HG03139 (cell line): ENCODE measurements at regions not wholly inside any gene's neighbourhood (a gene's known extent, or its start where the extent isn't known, plus 50 kb on each side); places are given as distances from the start of the nearest gene placed in this dataset.

Source experiments
- ATAC-seq: cut with Tn5 transposase; IDR thresholded peaks from one replicate; pipeline ENCODE4 v1.9.1; 2021; ENCODE audit not compliant: unreplicated experiment

DNA sequence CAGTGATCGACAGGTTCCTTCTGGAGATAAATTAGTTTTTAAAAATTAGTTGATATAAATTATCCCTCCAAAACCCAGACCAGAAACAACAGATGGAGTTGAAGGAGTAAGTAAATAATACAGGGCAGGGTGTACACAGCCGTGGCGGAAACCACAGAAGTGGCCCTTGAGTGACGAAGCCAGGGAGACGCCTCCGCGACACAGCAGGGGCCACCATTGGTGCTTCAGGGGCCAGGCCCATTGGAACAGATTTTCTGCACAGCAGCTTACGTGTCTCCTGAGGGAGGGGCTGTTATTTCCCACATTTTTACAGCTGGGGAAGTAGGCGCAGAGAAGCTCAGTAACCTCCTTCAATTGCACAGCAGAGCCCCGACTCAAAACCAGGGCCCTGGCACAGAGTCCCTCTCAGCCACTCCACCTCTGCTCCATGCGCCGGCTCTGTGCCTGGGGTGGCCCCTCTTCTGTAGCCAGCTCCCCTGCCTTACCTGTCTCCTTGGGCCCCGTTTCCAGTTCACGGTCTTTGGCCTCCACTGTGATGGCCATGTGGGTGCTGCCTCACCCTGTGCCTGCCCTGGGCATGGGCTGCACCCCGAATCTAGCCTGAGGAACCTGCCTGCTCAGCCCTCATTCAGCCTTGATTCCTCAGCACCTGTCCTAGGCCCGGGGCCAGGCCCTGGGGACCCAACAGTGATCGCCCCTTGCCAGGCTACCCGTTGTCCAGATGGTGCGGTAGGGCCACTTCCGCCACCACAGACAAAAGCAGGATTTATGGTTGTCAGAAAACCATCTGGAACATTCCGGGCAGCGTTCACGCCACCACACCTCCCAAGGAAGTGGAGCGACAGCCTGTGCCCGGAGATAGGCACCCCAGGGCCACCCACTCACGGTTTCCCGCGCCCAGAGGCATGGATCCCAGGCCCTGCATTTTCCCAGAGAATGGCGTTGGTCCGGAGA, 128.5 kb upstream of the GSE1 start:
- no peak for ATAC-seq

DNA sequence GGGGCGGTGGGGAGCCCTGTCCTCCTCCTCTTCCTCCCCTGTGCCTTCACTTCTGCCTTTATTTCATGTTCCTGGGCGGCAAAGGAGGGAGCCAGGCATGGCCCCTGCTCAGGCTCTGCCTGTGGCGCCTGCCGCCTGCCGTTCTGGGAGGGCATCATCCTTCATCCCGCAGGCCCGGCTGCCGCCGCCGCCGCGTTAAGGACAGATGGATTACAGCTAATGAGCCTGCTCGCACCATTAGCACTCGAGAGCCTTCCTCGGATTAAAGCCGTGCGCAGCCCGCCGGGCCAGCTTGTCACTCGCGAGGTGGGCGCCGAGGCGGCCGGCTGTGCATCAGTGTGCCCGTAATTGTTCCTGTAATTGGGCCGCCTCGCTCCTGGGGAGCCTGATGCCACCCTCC, 127.7 kb upstream of the GSE1 start:
- ATAC-seq: no peak

DNA sequence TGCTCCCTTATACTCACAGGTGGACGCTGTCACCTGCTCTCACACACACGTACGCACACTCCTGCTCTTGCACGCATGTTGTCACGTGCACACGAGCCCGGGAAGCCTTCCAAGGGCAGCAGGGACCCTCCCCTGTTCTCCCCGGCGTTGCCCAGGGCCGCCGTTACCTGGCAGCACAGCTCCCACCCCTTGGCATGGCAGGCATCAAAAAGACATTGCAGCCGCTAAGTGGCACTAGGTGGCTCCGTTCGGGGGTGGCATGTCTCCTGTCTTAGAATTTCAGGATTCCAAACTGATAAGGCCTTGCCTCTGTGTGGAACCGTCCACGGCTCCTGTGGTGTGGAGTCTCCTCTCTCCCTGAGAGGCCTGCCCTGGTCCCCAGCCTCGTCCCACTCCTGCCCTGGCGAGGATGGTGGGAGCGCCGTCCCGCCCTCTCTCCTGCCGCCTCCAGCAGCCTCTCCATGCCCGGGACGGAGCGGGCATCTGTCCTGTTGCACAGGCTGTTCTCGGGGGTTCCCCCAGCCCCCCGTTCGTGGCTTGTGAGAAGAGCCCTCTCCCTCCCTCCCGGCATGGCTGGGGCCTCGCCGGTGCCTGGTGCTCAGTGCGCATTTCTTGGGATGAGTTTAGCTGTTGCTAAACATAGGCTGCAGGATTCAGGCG, 126.7 kb upstream of the GSE1 start:
- ATAC-seq: no peak

GRCh38 chr16:85488414-85488813, 124.7 kb upstream of the GSE1 start:
- ATAC-seq: no peak

GRCh38 chr16:85490407-85491057, 122.6 kb upstream of the GSE1 start:
- no peak for ATAC-seq

DNA sequence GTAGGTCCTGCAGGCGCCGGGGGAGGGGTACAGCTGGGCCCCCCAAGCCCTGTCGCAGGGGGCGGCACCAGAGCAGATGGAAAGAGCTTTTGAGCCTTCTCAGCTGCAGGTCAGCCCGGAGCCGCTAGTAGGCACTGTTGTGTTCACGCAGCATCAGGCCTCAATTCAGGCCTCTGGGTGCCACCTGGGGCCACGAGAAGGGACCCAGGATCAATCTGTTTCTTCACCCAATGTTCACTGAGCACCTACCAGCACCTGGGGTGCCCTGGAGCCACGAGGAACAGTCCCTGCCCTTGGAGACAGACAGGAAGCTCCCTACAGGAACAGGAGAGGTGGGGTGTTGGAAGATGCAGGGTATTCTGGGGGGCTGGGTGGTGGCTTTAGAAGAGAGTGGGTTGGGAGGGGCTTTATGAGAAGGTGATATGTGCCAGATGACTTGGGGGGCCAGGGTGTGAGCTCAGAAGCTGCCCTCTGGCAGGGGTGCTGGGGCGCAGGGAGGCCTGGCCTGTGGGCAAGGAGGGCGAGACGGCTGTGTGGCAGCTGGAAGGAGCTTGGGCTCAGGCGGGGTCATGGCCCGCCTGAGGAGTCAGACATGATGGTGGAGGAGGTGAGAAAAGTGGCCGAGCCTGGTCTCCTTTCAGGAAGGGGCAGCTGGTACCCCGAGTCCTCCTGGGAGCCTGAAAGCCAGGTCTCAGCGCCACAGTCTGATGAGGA, 121.9 kb upstream of the GSE1 start:
- ATAC-seq: no peak

- no peak for ATAC-seq
Measured at GRCh38 chr16:85491798-85492294, 121.3 kb upstream of the GSE1 start.

DNA sequence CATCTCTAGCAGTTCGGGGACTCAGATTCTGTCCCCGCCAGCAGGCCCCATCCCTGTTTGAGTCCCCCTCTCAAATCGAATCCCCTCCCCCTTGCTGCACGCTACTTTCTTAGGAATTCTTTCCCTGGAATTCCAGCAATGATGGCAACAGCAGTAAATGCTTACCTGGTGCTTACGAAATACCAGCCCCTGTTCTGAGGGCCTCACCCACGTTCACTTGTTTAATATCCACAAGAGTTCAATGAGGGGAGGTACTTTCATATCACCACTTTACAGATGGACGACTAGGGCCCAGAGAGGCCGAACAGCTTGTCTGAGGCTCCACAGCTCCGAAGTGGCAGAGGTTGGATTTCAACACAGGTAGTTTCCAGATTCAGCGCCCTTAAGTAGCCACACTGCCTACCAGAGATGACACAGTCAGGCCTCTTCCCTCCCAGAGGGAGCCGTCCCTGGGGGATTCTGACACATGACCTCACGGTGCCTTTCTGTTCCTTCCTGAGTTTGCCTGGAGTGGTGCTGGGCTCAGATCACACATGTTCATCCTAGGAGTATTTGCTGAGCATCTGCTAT, 120.7 kb upstream of the GSE1 start:
- no peak for ATAC-seq

- no peak for ATAC-seq
Measured at GRCh38 chr16:85494315-85494714, 118.8 kb upstream of the GSE1 start.

DNA sequence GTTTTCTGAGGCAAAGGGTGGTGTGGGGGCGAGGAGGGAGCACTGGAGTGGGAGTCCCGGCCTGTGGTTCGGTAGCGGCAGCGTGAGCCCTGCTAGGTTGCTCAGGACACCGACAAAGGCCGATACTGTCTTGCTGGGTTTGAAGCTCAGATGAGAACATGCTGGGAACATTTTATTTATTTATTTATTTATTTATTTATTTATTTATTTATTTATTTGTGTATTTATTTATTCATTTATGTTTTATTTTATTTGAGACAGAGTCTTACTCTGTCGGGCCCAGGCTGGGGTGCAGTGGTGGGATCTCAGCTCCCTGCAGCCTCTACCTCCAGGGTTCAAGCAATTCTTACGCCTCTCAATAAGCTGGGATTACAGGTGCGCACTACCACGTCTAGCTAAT, 117.9 kb upstream of the GSE1 start:
- ATAC-seq: no peak

DNA sequence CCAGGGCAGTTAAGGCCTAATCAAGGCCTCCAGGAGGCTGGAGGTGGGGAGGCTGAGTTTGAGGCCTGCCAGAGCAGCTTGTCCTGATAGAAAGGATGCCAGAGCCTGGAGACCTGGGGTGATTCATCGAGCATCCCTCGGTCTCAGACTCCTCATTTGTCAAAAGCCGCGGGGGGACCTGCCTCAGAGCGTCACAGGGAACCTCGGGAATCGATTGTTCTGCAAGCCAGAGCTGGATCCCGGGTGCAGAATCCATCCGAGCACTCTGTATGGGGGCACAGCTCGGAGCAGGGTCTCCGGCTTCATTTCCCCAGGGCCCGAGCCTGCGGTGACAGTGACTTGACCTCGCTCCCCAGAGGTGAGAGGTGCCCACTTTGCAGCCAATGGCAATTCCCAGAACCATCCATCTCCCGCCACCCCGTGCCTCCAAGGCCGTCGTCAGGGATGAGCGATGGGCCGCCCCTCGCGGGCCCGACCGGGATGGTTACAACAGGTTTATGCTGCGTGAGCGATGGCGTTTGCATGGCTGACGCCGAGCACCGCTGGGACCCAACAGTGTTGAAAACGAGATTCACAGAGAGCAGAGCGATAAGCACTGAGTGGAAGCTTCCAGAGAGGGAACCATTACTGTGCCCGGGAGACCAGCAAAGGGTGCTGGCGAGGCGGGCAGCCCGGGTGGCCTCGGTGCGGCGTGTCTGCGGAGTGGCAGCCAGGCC, 117.1 kb upstream of the GSE1 start:
- ATAC-seq: no peak

DNA sequence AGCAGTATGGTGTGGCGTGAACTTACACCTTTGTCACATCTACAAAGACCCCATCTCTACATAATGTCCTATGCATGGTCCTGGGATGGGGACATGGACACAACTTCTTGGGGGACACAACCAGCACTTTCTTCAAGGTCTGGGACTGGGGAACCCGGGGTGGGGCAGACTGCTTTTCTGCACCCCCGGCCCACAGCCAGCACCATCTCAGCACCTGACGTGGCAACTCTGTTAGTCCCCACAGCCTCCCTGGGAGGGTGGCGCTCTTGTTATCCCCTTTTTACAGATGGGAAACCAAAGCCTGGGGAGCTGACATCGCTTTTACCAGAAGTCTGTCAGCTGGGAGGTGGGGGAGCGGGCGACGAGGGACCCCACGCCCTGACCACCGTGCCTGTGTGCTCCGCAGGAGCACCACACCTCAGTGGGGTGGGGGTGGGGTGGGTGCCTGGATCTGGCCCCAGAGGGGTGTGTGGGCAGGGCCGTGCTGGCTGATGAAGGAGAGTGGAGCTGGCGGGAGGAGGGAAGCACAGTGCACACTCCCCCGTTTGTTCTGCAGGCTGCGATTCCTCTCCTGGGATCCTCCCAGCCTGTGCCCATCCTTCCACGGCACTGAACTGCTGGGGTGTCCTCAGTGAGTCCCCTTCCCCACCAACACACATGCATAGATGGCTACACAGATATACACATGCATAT, 115.4 kb upstream of the GSE1 start:
- no peak for ATAC-seq

GRCh38 chr16:85498607-85499006, 114.5 kb upstream of the GSE1 start:
- ATAC-seq: no peak

DNA sequence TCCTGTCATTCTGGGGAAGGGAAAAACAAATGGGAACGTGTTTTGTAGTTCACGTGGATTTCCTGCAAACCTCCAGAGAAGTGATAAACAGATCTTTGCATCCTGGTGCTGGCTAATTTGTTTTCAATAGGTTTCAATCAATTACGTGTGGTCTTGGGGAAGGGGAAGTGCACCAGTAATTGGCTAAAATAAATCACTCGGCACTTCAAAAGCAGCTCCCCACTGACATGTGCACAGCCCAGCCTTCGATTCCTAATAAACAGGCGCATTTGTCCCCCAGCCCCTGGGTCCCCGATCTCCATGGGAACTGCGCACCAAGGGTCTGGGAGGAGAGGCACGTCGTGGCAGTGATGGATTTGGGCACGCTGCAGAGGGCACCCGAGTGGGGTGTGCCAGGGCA, 112.9 kb upstream of the GSE1 start:
- no peak for ATAC-seq

- no peak for ATAC-seq
Measured at GRCh38 chr16:85501900-85502299, 111.2 kb upstream of the GSE1 start.

DNA sequence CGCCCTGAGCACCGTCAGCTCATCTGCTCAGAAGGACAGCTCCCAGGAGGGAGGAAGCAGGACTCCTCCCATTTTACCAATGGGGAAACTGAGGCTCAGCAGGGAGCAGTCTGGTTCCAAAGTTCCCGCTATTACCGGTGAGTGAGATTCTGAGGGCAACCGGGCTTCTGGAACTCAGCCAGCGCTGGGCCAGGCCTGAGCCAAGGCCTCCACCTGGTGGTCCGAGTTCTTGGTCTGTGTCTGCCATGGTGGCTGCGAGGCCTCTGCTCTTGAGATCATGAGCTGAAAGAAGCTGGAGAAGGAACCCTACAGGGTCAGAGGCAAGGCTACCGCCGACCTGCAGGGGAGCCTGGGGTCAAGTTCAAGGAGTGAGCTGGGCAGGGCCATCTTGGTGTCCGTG, 110.8 kb upstream of the GSE1 start:
- ATAC-seq: no peak

DNA sequence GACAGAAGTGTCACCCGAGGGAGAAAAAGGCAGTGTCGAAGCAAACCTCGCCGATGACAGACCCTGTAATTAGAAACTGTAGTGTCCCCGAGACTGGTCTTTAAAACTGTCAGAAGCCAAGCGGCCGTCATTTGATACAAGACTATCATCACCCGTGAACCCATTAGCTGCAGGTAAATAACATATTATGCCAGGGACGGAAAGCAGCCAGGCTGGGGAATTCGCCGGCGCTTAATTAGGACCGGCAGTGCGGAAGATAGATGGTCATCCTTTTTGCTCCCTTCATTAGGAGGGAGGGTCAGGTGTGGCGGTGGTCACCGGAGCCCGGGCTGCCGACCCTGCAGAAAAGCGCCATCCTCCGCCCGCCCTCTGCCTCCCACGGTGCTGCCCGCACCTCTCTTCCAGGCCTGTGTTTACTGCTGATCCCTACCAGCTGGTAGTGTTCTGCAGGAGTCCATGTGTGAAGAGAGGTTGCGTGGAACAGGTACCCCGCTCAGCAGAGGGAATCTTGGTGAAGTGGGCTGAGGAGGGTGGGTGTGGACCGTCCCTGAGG, 109.4 kb upstream of the GSE1 start:
- no peak for ATAC-seq

GRCh38 chr16:85504242-85504641, 108.9 kb upstream of the GSE1 start:
- ATAC-seq: no peak
